HepG2 (cell line): ENCODE measurements at regions not wholly inside any gene's neighbourhood (a gene's known extent, or its start where the extent isn't known, plus 50 kb on each side); places are given as distances from the start of the nearest gene placed in this dataset.

Experiments
- ATAC-seq: fragments of 200-7000 bp; cut with Tn5 transposase; 3 replicates; pipeline ENCODE4 v1.9.1; 2020; ENCODE audit warnings: mild to moderate bottlenecking, moderate library complexity
- BruUV-seq: library from RNA; stranded (reverse); fragments of 400-500 nt; replicated peaks from 2 replicates; lab custom pipeline; 2021; lab: Mats Ljungman, UMichigan
- CTCF ChIA-PET: fragments of 300-600 bp; formaldehyde crosslinking; extraction: SDS; loops from one replicate; lab custom pipeline; 2021; ENCODE audit warnings: low total read pairs, inconsistent platforms, low intra/inter-chr PET ratio; lab: Yijun Ruan, JAX
- POLR2A ChIA-PET: fragments of 350-600 bp; sonication (Branson Sonifier 250); formaldehyde crosslinking; loops from one replicate; lab custom pipeline; 2020; ENCODE audit warnings: antibody characterized with exemption, inconsistent platforms; lab: Yijun Ruan, JAX
- DNase-seq: peaks from one replicate; pipeline ENCODE4 v3.0.0-alpha.2; 2015; ENCODE audit warnings: low spot score
- FAIRE-seq: peaks from 3 replicates; lab custom pipeline; 2011; peaks lifted over from hg19 to GRCh38; lab: Jason Lieb, UNC
- H2AFZ ChIP-seq: one replicate; pipeline ENCODE4 v1.6.1; 2011; ENCODE audit warnings: low read length, inconsistent platforms
- H3K27ac ChIP-seq: fragments of 300-600 bp; 3 replicates; pipeline ENCODE4 v1.8.0; 2011; ENCODE audit warnings: mixed run types, mild to moderate bottlenecking, mixed read lengths, low read length, inconsistent platforms; ENCODE audit not compliant: insufficient read depth; ENCODE audit errors: extremely low read length
- H3K27me3 ChIP-seq, 2 experiments: fragments of 200-600 bp in 1 of 2; 2 replicates in 1 of 2; 3 replicates in 1 of 2; pipeline versions ENCODE4 v1.6.0 to v1.8.0; 2011; ENCODE audit warnings: low read length in 2 of 2, mild to moderate bottlenecking in 2 of 2, moderate library complexity in 2 of 2, inconsistent platforms in 1 of 2; ENCODE audit not compliant: insufficient read depth in 2 of 2, control insufficient read depth in 1 of 2
- H3K36me3 ChIP-seq, 2 experiments: fragments of 200-600 bp in 1 of 2; replicated peaks in 1 of 2; 2 replicates in 1 of 2; 3 replicates in 1 of 2; pipeline versions ENCODE4 v1.5.1 to v1.8.0; 2011; ENCODE audit warnings: low read length in 2 of 2, inconsistent platforms in 1 of 2; ENCODE audit not compliant: insufficient read depth in 2 of 2, control insufficient read depth in 1 of 2
- H3K4me1 ChIP-seq: 2 replicates; pipeline ENCODE4 v1.5.1; 2012; ENCODE audit warnings: low read length, inconsistent platforms; ENCODE audit not compliant: insufficient read depth
- H3K4me2 ChIP-seq: 2 replicates; pipeline ENCODE4 v1.6.0; 2011; ENCODE audit warnings: low read depth, low read length, inconsistent platforms
- H3K4me3 ChIP-seq, 3 experiments: fragments of 200-600 bp in 1 of 3; sonication (generic), shearing (Covaris generic) in 1 of 3; replicated peaks in 1 of 3; 2 replicates each; pipeline ENCODE4 v1.5.1; 2011 to 2016; ENCODE audit warnings: low read length in 3 of 3, inconsistent platforms in 2 of 3, low read depth in 2 of 3, mild to moderate bottlenecking in 2 of 3, control low read depth in 1 of 3, mixed read lengths in 1 of 3; ENCODE audit not compliant: insufficient read depth in 1 of 3
- H3K79me2 ChIP-seq: one replicate; pipeline ENCODE4 v1.6.1; 2011; ENCODE audit warnings: low read length, inconsistent platforms; ENCODE audit not compliant: insufficient read depth
- H3K9ac ChIP-seq: 2 replicates; pipeline ENCODE4 v1.6.0; 2011; ENCODE audit warnings: mild to moderate bottlenecking, low read depth, low read length, inconsistent platforms; ENCODE audit not compliant: insufficient read depth
- H3K9me3 ChIP-seq: 2 replicates; pipeline ENCODE4 v1.5.1; 2012; ENCODE audit warnings: mild to moderate bottlenecking, low read length
- H4K20me1 ChIP-seq: 2 replicates; pipeline ENCODE4 v1.6.0; 2011; ENCODE audit warnings: inconsistent platforms, mild to moderate bottlenecking, low read length, moderate library complexity; ENCODE audit not compliant: insufficient read depth
- ATF5 ChIP-seq: sonication (generic); formaldehyde crosslinking; IDR thresholded peaks from 2 replicates; pipeline ENCODE4 v1.4.0; 2020; ENCODE audit warnings: mild to moderate bottlenecking, low read depth, missing genetic modification reagents
- GLI4 ChIP-seq: sonication (generic); formaldehyde crosslinking; IDR thresholded peaks from 2 replicates; pipeline ENCODE4 v1.5.1; 2020; ENCODE audit warnings: missing genetic modification reagents, mild to moderate bottlenecking, moderate library complexity, borderline replicate concordance
- MAZ ChIP-seq, 2 experiments: sonication (generic) in 1 of 2; formaldehyde crosslinking in 1 of 2; IDR thresholded peaks; 2 replicates each; pipeline versions ENCODE4 v1.5.0 to v1.6.1; 2012 to 2020; ENCODE audit warnings: low read depth in 2 of 2, mild to moderate bottlenecking in 2 of 2, borderline replicate concordance in 1 of 2, improper control_type of control experiment in 1 of 2, low read length in 1 of 2, missing genetic modification reagents in 1 of 2, moderate library complexity in 1 of 2
- NFE2 ChIP-seq: sonication (generic); formaldehyde crosslinking; IDR thresholded peaks from 2 replicates; pipeline ENCODE4 v1.4.0; 2020; ENCODE audit warnings: missing genetic modification reagents
- NFKB2 ChIP-seq: sonication (generic); formaldehyde crosslinking; IDR thresholded peaks from 2 replicates; pipeline ENCODE4 v1.4.0; 2020; ENCODE audit warnings: missing genetic modification reagents, borderline replicate concordance
- PCBP2 ChIP-seq: fragments of 200-400 bp; formaldehyde crosslinking; optimal IDR thresholded peaks from 2 replicates; pipeline ENCODE3; 2018; ENCODE audit warnings: low read length, low read depth; ENCODE audit not compliant: poor library complexity, severe bottlenecking
- SP1 ChIP-seq, 2 experiments: fragments of 450-650 bp in 1 of 2; sonication (generic) in 1 of 2; formaldehyde crosslinking in 1 of 2; IDR thresholded peaks; 2 replicates each; pipeline versions ENCODE4 v1.4.0 to v1.6.1; 2016 to 2020; ENCODE audit warnings: missing genetic modification reagents in 1 of 2
- TSC22D2 ChIP-seq: sonication (generic); formaldehyde crosslinking; IDR thresholded peaks from 2 replicates; pipeline ENCODE4 v1.5.1; 2020; ENCODE audit warnings: missing genetic modification reagents, mild to moderate bottlenecking, borderline replicate concordance
- ZFP82 ChIP-seq: sonication (generic); formaldehyde crosslinking; IDR thresholded peaks from 2 replicates; pipeline ENCODE4 v1.5.1; 2020; ENCODE audit warnings: mild to moderate bottlenecking, missing genetic modification reagents, borderline replicate concordance
- ZNF431 ChIP-seq: sonication (generic); formaldehyde crosslinking; IDR thresholded peaks from 2 replicates; pipeline ENCODE4 v1.9.0; 2022; ENCODE audit warnings: missing genetic modification reagents, low read depth, mild to moderate bottlenecking, borderline replicate concordance
- ZNF724P ChIP-seq: sonication (generic); formaldehyde crosslinking; IDR thresholded peaks from 2 replicates; pipeline ENCODE4 v1.8.0; 2022; ENCODE audit warnings: missing genetic modification reagents, borderline replicate concordance
- WGBS: methylation state at CpG from one replicate; pipeline ENCODE4 v1.1.6; 2017; ENCODE audit warnings: low lambda C conversion rate; 5-methylcytosine and 5-hydroxymethylcytosine counted together
- in situ Hi-C: cut with HindIII; loops from 2 replicates; pipeline ENCODE4 v1.10.0; 2017; ENCODE audit warnings: low pct_unique_long_range_greater_than_20kb; ENCODE audit not compliant: extremely low pct_ligation_motif_present
- intact Hi-C: fragments of 100-400 bp; cut with micrococcal nuclease; formaldehyde crosslinking; loops from one replicate; pipeline ENCODE4 v1.10.0; 2022; ENCODE audit not compliant: unreplicated experiment

- no peak overlapping the region for H3K9ac ChIP-seq
- H2AFZ ChIP-seq = no peak overlapping the region
- in situ Hi-C loops = no loop called here
- 14% methylated on average over 3 of the region's 3 CpGs for WGBS
- DNase-seq (no peak), FAIRE-seq (no peak), ATAC-seq (no peak)
- ChIA-PET POLR2A (no interaction called here), CTCF (no interaction called here)
- H3K27ac ChIP-seq = no peak overlapping the region
- no peak overlapping the region for H3K4me2 ChIP-seq
- 0 out of 2 replicates have a peak, but pooled peaks cover 4% of the 10 kb centered on the region for H3K9me3 ChIP-seq
- TF ChIP-seq GLI4 (CRISPR knock-in tag) = no peak
- no peak for TF ChIP-seq MAZ (IDR thresholded peaks at IDR 0.05; ENCODE audit: borderline replicate concordance, low read depth, low read length)
- TF ChIP-seq MAZ (CRISPR knock-in tag; IDR thresholded peaks at IDR 0.05; ENCODE audit: low read depth) = no peak
- no peak for TF ChIP-seq SP1 (IDR thresholded peaks at IDR 0.05)
- no peak for TF ChIP-seq SP1 (CRISPR knock-in tag; IDR thresholded peaks at IDR 0.05)
- TF ChIP-seq ZNF431 (CRISPR knock-in tag) = no peak
- TF ChIP-seq PCBP2 = no peak
- TF ChIP-seq ZFP82 = no peak
- TF ChIP-seq ATF5 (CRISPR knock-in tag) = no peak
- no peak for TF ChIP-seq NFE2 (CRISPR knock-in tag)
- no peak for TF ChIP-seq TSC22D2 (CRISPR knock-in tag)
- no peak for TF ChIP-seq ZNF724P (CRISPR knock-in tag)
- no peak for TF ChIP-seq NFKB2 (CRISPR knock-in tag)
- H3K4me3 ChIP-seq = no peak overlapping the region
- intact Hi-C loops = no loop called here
- H3K36me3 ChIP-seq = no peaks in the 10 kb centered on the region
- no peaks in the 10 kb centered on the region for H3K4me1 ChIP-seq
- no peaks in the 10 kb centered on the region for H4K20me1 ChIP-seq
- H3K27me3 ChIP-seq = no peaks in the 10 kb centered on the region
- no peaks in the 10 kb centered on the region for H3K79me2 ChIP-seq
- no TSS peak for BruUV-seq
Measured at GRCh38 chr12:127928615-127929571, 338.1 kb upstream of the TMEM132C start.
